Stimulated activated naive CD8-positive, alpha-beta T cell treated with anti-CD3 and anti-CD28 coated beads, Interleukin-15, Interleukin-2, amounts not matched to agents 100 U/mL and 50 U/mL, for 24 hours (primary cell): ENCODE measurements at regions not wholly inside any gene's neighbourhood (a gene's known extent, or its start where the extent isn't known, plus 50 kb on each side); places are given as distances from the start of the nearest gene placed in this dataset.

Experiments used
- ATAC-seq: fragments of 150-1000 bp; cut with Tn5 transposase; one replicate; pipeline ENCODE4 v1.10.0; 2021
- DNase-seq: peaks from one replicate; pipeline ENCODE4 v3.0.0; 2021

- no peak for ATAC-seq
- DNase-seq: no peak
These were observed 1398.8 kb downstream of the TBC1D22A start for GRCh38 chr22:48161298-48161697.

DNA sequence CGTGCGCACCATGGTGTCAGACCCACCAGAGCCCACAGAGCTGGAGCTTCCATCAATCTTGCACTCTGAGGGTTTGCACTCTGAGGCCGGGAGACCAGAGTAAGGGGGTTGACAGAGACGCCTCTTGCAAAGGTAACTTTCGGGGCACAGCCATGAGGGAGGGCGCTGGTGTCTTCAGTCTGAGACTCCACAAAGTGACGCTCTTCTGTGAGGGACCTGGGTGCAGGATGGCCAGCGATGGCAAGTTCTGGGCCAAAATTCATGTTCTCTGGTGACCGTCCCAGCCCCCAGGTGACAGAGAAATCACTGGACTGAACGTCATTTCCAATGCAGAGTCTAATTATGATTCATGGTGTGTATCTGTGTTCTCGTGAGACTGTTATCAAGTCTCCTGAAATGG is 1395.2 kb downstream of the TBC1D22A start:
- DNase-seq (no peak), ATAC-seq (no peak)

DNA sequence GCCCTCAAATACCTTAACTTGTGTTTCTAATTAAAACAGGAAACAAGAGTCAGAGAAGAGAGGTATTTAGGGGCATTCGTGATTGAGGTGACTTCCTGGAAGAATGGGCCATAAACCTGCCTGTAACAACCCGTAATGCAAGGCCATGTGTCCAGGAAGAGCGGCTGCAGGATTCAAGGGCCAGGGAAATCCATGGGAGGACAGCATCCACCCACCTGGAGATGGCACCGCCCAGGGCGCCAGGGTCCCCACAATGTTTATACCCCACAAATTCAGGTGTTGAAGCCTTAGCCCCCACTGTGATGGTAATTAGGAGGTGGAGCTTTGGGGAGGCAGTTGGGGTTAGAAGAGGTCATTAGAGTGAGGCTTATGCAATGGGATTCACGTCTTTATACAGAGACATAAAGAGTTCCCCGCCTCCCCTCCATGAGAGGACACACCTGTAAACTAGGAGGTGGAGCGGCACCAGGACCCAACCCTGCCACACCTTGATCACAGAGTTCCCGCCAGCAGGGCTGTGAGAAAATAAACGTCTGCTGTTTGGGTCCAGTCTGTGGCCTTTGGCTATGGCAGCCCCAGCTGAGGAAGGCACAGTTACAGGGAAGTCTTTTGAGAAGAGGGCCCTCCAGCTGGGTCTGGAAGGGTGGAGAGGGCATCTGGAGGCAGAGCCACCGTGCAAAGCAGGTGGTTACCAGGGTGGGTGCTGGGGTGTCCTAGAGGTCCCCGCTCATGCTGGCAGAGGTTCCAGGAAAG is 1394.3 kb downstream of the TBC1D22A start:
- no peak for ATAC-seq
- DNase-seq: no peak

DNA sequence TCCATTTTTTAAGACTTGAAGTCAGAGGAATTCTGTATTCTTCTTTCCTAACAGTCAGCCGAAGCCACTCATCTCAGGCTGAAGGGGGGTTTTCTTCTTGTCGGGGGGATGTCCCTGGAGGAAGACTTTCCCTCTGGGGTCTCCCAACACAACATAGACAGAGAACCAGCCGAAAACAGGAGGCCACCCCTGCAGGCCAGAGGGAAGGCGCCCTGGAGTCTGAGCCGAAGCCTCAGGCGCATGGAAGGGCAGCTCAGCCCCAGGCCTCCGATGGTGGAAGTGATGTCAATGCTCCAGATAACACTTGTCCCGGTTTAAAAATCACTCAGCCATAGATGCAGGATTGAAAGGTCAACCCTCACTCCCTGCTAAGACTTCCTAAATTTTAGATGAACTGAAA is 1393.0 kb downstream of the TBC1D22A start:
- DNase-seq: no peak
- no peak for ATAC-seq

DNA sequence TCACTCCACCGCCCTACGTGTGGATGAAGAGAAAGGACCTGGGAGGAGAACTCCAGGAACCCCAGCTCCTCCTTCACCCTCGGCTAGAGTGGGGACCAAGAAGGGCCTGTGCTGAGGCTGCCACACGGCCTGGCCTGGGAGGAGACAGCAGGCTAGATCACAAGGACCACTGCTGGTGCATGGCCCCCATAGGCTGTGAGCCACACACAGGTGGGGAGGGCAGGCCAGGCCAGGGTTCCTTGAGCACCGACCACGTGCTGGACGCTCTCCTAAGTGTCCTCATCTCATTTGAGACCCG is 1392.4 kb downstream of the TBC1D22A start:
- DNase-seq (no peak), ATAC-seq (no peak)

GRCh38 chr22:48154169-48154942 is 1391.9 kb downstream of the TBC1D22A start:
- DNase-seq (no peak), ATAC-seq (no peak)

GRCh38 chr22:48153726-48154125 is 1391.3 kb downstream of the TBC1D22A start:
- ATAC-seq (no peak), DNase-seq (no peak)

GRCh38 chr22:48152916-48153315 is 1390.5 kb downstream of the TBC1D22A start:
- no peak for DNase-seq
- no peak for ATAC-seq

DNA sequence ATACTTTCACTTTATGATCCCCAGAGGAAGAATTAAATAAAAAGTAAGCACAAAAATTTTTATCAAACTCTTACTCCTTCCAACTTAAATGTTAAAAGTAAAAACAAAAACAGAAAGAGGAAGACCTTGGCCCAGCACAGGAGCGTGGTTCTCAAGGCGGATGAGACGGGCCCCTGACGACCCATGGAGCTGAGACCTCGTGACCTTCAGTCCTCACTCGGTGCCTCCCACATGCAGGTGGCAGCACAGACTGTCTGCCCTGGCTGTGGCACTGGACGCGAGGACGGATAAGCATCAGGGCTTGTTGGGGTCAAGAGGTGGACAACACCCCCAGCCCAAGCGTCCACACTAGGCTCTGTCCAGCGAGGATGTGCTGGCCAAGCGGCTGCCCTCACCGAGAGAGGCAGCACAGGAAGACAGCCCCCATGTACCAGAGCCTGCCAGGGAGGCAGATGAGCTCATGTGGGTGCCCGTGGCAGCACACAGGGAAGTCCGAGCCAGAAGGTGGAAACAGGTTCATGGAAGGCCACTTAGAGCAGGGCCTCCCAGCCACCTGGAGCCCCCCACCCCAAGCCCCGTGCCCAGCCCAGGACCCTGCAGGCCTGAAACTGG is 1389.8 kb downstream of the TBC1D22A start:
- no peak for DNase-seq
- no peak for ATAC-seq

DNA sequence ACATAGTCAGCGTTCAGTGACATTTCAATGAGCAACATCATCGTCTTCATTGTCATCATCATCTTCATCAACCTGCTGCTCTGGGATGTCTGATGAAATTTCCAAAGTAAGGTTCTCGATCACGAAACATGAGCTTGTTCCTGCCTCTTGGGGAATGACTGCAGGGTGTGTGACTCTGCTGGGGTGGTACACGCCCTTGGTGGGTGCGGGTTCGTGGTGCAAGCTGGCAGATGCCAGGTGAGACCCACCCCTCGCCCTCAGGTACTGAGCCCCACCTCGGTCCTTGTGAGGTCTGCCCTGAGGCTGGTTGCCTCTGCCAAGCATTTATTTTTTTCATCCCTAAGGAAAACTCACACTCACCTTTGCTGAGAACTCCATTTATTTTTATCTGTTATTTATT is 1389.2 kb downstream of the TBC1D22A start:
- DNase-seq (no peak), ATAC-seq (no peak)

- ATAC-seq (no peak), DNase-seq (no peak)
These were observed 1385.4 kb downstream of the TBC1D22A start for GRCh38 chr22:48147831-48148230.

DNA sequence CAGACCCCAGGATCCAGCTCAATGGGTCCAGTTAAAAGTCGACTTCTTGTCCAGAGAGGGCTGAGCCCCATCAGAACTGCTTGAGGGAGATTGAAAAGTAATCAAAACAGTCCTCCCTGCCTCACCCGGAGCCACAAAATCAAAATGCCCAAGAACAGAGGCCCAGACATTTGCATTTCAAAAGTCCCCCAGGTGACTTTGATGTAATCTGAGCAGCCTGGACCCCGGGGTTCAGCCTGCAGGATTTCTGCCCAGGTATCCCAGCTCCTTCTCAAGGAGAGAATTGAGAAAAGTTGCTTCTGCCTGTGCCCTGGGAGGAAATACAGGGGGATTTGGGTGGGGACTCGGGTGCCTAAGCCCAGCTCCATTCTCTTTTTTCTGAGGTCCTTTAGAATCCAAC is 1385.0 kb downstream of the TBC1D22A start:
- DNase-seq (no peak), ATAC-seq (no peak)

GRCh38 chr22:48146426-48146825 is 1384.0 kb downstream of the TBC1D22A start:
- no peak for ATAC-seq

DNA sequence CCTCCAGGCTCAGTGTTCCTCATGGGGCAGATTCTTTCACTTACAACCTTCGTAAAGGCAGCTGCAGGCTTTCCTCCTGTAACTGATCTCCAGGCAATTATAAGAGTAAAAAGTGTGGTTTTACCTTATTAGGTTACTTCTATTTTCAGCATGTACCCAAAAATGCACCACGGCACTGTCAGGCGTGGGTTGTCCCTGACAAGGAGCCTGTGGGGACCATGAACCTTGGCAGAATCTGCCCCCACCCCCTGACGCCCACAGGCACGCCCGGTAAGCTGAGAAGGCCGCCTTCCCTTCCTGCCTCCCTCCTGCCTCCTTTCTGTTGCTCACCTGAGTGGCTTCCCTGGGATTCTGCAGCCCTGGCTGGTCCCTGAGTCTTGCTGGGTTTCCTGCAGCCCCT is 1383.3 kb downstream of the TBC1D22A start:
- no peak for ATAC-seq

More at GRCh38 chr22:48146426-48146825, 1384.0 kb downstream of the TBC1D22A start:
- DNase-seq: no peak

DNA sequence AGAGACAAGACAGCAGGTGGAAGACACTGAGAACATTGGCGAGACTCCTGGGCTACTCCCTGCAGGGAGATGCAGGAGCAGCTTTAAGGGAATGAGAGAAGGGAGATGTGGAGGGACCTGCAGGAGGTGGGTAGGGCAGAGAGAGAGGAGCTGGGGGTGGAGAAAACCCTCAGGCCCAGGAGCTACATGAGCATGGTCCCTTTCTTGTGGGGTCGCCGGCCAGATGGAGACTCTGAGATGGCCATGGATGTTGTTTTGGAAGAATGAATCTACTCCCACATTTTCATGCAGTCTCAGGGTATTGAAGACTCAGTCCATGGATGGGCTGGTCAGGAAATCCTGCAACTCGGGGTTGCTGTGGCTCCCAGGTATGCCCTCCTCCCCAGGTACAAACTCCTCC is 1381.9 kb downstream of the TBC1D22A start:
- ATAC-seq (no peak), DNase-seq (no peak)

More for the DNA sequence above, 1383.3 kb downstream of the TBC1D22A start:
- DNase-seq: no peak

DNA sequence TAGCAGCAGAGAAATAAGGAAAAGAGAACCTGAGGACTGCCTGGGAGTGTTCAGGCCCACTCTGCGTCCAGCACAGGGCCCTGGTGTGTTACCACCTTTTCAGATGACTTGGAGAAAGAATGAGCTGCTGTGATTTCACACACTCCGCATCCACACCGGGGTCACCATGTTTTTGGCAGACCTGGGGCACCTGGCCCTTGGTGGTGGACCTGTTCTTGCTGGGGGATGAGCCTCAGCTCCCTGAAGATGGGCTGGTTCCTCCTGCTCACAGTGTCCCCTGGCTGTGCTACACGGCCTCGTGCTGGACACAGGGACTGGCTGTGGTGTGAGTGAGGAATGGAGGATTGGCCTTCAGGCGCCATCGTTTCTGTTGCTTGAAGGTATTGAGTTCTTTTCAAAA is 1381.4 kb downstream of the TBC1D22A start:
- DNase-seq (no peak), ATAC-seq (no peak)

DNA sequence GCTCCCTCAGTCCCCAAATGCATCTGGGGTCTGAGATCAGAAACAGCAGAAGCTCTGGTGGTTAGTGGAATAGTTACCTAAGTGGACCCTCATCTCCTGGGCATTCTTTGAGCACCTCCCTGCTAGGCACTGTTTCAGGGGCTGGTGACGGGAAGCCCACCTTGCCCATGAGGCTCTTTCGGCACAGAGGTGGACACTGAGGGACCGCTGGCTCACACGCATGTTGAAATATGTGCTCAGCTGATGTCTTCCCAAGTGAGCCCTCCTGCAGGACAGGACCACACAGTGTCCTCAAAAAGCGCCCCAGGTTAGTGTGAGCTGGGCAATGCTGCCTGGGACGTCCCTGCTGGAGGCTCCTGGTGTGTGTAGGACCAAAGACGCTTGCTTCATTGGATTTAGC is 1379.9 kb downstream of the TBC1D22A start:
- ATAC-seq (no peak), DNase-seq (no peak)

DNA sequence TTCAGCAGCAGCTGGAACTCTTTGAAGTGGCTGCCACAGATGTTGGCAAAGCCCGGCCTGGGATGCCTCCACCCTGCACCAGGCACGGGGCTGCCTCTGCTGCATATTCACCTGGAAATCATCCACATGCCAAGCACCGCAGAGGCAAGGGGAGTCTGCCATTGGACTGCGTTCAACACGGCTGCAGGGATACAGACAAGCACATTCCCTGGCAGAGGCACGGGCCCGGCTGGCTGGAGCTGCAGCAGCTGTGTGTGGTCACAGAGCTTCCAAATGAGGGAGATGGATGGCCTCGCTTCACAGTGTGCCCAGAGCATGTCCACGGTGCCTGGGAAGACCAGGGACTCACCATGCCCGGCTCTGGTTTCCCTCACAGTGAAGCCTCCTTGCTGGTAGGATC is 1378.9 kb downstream of the TBC1D22A start:
- DNase-seq (no peak), ATAC-seq (no peak)

DNA sequence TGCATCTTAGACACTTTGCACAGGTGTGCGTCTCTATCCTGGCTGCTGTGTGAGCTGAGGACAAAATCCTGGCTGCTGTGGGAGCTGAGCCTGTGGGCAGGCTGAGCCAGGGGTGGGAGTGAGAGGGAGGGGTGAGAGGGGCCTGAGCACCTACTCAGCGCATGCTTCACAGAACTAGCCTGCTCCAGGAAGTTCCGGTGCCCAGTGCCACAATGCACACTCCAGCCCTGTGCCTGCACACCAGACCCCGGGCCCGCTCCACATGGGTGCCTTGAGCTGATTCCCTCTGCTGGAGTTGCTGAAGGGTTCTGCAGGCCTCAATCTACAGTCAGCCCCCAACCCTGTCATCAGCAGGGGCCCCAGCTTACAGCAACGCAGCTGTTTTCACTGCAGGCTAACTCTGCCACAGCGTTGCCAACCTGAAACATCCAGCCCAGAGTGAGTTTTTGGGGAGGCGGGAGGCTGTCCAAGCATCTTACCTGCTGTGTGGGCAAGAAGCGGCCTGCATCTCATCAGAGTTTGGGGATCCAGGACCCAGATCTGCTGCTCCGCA is 1377.9 kb downstream of the TBC1D22A start:
- DNase-seq: no peak
- ATAC-seq: no peak

DNA sequence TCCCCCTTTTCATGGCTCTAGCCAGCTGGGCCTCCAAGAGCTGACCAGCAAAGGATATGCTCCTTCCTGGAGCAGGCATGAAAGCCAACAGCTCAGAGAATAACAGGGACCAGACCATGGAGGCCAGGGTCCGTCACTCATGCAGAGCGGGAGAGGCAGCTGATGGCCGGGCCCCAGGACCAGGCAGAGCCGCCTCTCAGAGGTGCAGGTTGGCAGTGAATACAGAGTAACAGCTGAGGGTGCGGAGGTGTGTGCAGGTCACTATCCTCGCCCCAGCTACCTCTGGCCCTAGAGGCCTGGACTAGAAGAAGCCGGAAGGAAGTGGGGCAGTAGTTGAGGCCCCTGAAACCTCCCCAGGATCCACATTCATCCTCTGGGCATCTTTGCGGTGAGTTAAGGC is 1377.3 kb downstream of the TBC1D22A start:
- ATAC-seq (no peak), DNase-seq (no peak)

- no peak for DNase-seq
- ATAC-seq: no peak
These were observed 1376.4 kb downstream of the TBC1D22A start for GRCh38 chr22:48138855-48139254.

GRCh38 chr22:48138427-48138826 is 1376.0 kb downstream of the TBC1D22A start:
- DNase-seq (no peak), ATAC-seq (no peak)

- DNase-seq: no peak
- ATAC-seq: no peak
These were observed 1375.2 kb downstream of the TBC1D22A start for GRCh38 chr22:48137640-48138039.
